HG03196 (cell line): ENCODE measurements at regions not wholly inside any gene's neighbourhood (a gene's known extent, or its start where the extent isn't known, plus 50 kb on each side); places are given as distances from the start of the nearest gene placed in this dataset.
"Not testable (repeated sequence)": the region's sequence is repeated elsewhere in the genome, so short reads cannot be mapped to it uniquely, and the experiment has no call there.

Source experiments
- ATAC-seq: cut with Tn5 transposase; IDR thresholded peaks from one replicate; pipeline ENCODE4 v1.9.1; 2021; ENCODE audit not compliant: unreplicated experiment

DNA sequence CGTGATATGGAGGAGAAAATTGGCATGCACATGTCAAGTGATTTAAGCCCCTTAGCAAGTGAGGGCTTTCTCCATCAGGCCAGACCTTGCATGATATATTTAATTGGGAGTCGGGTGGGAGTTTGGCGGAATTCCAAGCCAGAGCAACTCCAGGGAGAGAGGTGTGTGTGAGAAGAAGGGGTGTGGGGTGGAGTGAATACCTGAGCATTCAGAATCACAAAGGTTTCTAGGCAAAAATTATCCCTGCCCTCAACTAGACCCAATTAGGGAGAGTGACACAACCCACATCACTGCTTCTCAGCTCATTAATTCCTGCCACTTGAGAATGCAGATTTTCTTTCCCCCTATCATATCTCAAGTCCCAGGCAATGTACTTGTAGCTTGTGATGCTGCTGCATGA lies 279.7 kb upstream of the TUT7 start:
- no peak for ATAC-seq

DNA sequence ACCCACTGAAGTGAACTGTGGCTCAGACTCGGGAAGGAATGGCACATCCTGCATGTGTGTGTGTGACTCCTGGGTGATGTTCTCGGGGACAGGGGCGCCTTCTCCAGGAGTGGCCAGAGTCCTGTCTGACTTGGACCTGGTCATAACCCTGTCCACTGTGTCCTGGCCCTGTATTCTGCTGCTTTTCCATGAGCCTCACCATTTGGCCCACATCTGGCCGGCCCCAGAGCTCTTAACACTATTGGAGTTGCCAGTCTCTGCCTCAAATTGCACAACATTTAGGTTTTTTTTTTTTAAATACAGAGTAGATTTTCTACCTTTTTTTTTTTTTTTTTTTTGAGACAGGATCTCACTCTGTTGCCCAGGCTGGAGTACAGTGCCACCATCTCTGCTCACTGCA lies 278.3 kb upstream of the TUT7 start:
- no peak for ATAC-seq

DNA sequence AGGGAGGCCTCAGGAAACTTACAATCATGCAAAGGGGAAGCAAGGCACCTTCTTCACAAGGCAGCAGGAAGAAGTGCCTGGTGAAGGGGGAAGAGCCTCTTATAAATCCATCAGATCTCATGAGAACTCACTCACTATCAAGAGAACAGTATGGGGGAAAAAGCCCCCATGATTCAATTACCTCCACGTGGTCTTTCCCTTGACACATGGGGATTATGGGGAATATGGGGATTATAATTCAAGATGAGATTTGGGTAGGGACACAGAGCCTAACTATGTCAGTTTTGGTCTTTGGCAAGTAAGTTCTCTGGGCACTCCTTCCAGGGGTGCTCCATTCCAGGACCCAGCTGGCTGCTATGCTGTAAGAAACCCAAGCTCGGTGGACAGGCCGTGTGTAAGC lies 275.3 kb upstream of the TUT7 start:
- ATAC-seq: no peak

DNA sequence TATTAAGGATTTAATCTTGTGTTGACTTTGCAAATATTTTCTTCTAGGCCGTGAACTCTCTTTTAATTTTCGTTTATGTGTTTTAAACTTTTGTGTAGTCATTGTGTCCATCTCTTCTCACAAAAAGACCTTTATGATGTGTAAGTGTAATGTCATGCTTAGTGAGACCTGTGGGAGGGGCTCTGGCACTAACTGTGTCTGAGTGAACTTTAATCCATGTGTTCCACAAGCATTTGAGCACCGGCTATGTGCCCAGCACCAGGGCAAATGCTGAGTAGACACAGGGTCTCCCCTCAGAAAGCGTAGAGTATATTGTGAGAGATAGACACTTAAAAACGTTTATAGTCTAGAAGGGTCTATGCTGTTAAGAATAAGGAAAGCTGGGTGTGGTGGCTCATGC lies 272.6 kb upstream of the TUT7 start:
- no peak for ATAC-seq

DNA sequence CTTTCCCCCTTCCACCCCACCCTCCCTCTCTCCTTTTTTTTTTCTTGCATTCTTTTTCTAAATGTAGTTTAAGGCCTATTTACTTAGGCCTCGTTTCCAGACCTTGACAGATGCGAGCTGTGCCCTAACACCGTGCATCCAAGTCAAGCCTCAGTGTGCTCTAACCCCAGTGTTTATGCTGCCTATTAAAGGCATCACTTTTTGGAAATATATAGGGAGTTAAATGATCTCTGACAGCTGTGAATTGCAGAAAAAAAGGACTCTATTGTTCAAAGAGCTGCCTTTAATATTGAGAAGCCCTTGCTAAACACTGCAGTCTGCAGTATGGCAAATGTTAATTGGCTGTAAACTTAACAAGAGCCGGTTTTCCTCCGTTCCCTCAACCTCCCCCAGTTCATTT lies 270.4 kb upstream of the TUT7 start:
- ATAC-seq: no peak

DNA sequence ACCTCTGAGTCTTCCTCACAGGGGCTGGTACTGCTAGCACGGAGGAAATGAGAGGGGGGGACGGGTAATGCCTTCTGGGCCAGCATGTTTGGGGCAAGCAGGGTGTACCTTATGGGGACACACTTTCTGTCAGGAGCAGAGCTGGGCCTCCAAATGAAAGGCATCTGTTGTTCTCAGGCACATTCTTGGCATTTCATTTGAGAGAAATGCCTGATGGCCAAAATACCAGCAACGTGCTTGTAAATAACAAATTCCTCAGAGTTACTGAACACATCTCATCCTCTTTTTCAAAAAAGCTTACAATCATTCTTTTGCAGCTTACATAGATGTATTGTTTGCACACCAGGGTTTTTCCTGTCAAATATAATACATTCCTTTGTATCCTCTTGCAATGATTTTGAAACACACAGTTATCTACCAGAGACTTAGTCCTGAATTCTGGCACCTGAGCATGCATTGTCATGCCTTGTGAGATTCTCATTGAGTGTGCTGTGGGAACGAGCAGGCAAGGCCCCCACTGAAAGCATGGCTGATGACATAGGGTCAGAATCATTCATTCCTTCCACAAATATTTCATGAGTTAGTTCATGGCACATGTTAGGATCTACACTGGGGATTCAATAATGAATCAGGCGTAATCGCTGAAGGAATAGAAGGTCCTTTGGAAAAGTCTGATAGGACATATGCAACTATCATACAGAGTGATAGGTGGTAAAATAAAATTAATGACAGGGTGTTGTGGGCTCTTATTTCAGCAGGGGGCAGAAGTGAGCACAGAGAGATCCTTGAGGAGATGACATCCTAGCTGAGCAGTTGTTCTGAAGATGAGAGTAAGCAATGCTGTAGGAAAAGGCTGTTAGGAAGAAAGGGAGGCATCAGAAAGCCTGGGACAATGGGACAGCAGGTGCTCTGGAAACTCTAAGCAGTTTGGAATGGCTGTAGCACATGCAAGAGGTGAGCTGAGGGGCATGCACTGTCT lies 260.9 kb upstream of the TUT7 start:
- no peak for ATAC-seq

DNA sequence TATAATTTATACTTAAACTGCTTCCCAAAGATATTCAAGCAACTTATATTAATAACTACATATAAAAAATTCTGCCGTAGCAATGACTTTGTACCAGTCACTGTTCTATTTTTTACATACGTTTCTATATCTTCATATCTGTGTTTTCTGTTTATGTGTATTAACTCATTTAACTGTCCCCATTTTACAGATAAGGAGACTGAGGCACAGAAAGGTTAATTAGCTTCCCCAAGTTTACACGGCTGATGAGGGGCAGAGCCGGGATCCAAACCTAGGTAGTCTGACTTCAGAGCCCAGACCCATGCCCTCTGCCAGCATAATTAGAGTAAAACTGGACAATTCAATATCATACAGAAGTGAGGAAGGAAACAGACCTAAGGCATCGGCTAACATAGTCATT lies 259.7 kb upstream of the TUT7 start:
- ATAC-seq: no peak

DNA sequence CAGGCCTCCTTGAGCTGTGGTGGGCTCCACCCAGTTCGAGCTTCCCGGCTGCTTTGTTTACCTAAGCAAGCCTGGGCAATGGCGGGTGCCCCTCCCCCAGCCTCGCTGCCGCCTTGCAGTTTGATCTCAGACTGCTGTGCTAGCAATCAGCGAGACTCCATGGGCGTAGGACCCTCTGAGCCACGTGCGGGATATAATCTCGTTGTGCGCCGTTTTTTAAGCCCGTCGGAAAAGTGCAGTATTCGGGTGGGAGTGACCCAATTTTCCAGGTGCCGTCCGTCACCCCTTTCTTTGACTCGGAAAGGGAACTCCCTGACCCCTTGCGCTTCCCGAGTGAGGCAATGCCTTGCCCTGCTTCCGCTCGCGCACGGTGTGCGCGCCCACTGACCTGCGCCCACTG lies 257.3 kb upstream of the TUT7 start:
- ATAC-seq: not testable (repeated sequence)

DNA sequence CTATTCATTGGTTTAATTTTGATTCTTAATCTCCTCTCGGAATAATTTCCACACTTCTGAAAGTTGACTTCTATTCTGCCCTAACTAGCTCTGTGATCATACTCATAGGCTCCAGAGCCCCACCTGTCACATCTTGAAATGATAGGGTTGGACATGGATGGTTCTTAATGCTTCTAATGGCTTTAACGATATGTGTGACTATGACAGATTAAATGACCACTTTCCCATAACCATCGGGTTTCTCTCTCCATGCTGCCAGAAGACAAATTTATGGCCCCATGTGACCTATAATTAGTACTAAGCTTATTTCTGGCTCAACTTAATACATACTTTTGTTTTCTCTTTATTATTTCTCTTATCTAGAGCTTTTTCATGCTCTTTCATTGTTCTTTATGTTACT lies 251.1 kb upstream of the TUT7 start:
- no peak for ATAC-seq

DNA sequence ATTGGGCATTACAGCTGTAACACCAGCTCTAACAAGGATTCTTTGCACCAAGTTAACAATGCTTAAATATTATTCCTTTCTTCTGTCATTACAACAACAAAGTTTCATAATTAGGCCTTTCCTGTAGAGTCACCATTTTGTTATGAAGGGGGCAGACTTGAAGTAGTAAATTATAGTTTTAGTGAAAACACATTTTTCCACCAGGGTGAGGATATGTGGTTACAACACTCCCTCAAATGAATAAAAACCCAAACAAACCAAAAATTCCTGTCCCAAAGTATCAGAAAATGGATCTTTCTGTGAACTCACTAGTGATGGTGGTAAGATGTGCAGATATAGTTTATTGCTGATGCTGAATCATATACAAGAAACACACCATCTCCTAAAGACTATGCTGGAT lies 250.5 kb upstream of the TUT7 start:
- ATAC-seq: no peak

DNA sequence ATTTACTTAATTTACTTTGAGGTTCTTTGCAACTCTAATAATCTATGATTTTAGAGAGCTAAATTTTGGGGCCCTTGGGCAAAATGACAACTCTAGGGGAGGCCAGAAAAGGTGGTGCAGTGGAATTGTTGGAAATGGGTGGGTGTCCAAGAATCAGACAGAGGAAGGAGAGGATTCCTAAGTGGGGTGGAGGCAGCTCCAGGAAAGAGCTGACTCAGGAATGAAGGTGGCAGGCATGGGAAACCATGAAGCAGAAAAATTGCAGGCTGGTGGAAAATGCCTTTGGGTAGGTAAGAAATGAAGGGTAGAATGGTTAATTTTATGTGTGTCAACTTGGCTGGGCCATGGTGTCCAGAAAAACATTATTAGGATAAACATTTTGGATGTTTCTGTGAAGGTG lies 248.5 kb upstream of the TUT7 start:
- ATAC-seq: no peak

DNA sequence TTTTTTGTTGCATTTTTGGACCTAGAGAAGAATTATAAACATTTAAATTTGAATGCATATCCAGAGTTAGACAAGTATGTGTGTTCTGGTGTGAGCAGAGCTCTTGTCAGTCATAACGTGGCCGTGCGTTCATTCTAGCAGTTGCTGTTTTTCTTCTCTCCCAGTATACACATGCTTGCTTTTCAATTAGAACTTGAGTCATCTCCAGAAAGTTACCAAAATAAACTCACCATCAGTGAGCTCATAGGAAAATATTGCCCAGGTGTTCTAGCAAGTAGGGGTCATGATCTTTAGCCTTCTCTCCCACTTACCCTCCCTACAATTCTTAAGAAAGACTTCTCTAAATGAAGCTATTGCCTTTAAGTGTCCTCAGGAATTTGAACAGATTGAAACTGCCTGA lies 247.5 kb upstream of the TUT7 start:
- ATAC-seq: no peak

DNA sequence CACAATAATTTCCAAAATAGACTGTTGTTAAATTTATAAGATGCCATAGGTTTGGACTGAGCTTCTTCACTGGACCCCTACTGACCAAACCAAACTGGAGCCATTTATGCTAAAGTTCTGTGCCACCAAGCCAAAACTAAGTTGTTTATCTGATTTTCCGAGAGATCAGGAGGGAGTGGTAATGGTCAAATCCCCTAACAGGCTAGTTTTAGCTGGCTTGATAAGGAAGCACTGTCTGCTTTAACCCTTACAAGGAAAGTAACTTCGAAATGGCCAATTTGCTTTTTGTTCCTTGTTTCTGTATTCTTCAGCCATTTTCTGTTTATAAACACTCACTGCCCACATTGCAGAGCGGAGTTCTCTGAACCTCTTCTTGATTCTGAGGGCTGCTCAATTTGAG lies 246.8 kb upstream of the TUT7 start:
- ATAC-seq: no peak

DNA sequence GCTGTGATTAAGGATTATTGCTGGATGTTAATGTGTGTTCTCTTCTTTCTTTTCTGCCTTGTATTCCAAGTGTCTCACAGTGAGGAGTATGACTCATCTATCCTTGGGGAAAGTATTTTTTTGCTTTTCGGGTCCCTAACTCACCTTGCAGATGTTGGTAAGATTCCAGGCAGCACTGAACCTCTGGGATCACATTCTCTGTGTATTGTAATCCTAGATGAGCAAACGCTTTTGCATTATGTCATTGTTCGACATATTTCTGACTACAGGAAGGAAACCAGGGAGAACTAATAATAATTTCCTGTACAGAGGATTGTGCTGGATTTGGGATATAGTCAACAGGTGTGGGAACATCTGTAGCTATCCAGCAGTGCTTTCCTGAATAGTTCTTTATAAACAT lies 246.1 kb upstream of the TUT7 start:
- no peak for ATAC-seq

DNA sequence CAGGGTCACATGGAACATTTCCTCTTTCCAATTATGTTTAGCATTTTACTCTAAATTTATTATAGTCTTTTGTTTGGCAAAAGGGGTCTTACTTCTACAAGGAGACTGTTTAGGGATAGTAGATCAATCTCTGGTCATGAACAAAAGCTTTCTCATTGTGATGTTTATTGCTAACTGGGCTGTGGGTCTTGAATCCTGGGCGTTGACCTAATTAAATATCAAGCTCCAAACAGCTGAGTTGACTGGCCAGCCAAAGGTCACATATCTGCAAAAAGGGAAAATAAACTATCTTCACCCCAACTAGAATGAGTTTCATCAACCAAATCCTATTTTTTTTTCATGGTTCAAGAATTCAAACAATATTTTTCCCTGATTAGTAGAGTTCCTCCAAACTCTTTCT lies 245.4 kb upstream of the TUT7 start:
- ATAC-seq: no peak

DNA sequence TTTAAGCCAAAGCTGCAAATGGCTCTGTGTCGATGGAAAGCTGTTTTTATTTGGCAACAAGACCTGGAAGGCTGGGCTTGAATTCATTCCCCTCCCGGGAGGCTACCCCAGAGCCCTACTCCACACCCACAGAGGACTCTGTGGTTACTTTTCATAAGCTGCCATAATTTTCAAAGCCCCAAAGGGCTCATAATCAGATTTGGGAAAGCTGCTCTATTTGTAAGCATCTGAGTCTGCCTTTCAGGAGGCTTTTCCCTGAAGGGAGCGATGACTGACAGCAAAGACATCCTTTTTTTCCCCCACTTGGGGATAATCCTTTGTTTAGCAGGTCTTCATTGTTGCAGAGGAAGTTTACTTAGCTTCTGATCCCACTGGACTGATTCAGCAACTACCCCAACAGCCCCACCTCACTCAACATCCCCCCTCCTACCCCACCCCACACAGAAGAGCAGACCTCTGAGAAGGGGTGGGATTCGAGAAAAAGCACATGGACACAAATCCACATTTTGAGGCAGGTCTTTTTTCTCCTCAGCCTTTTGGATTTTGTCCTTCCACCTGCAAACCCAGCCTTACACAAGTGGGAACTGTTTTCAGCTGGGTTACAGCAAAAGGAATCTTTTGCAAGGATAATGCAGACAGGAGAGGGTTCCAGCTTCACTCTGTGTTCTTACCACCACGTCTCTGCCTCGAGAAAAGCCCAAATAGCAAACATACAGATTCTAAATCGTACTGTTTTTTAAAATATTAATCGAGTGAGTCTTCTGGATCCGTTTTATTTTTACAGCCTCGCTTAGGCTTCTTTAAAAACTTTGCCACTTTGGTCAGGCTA lies 244.4 kb upstream of the TUT7 start:
- no peak for ATAC-seq

DNA sequence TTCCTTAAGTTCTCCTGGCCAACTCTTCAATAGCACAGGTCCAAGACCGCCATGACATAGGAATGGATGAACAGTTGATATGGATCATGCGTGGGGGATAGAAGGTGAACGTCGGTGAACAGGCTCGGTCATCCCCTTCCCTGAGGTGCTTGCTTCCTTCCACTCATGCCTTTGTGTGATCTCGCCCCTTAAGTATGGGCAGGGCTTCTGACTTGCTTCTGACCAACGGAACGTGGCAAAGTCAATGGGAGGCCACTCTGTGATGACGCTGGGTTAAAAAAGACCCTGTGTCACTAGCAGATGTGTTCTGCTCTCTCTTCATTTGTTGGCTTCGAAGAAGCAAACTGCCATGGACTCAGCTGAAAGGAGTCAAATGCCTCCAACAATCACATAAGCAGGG lies 240.5 kb upstream of the TUT7 start:
- no peak for ATAC-seq

DNA sequence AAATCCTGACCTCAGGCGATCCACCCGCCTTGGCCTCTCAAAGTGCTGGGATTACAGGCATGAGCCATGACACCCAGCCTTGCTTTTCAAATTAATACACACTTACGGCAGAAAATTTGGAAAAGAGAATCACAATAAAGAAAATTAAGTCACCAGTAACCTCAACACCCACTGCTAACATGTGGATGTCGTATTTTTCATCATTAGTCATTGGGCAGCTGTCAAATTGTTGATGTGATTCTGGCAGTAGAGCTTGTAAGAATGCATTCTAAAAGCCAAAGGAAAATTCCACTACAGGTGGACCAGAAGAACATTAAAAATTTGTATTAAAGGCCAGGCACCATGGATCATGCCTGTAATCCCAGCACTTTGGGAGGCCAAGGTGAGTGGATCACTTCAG lies 237.3 kb upstream of the TUT7 start:
- ATAC-seq: no peak

DNA sequence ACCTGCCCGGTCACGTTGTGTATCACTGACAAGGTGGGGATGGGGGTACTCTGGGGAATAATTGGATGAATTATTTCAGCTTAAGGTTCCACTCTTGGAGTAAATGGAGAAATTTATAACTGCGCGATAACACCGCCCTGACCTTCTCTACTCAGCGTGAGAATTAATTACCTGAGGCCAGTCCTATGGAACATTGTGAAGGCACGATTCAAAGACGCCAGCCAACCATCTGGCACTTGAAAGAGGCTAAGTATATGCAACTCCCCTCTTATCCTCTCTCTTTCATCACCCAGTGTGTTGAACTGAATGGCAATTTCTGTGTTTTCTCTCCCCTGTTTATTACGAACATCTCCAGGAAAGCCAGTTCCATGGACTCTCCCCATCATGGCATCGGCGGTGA lies 235.5 kb upstream of the TUT7 start:
- ATAC-seq: no peak

DNA sequence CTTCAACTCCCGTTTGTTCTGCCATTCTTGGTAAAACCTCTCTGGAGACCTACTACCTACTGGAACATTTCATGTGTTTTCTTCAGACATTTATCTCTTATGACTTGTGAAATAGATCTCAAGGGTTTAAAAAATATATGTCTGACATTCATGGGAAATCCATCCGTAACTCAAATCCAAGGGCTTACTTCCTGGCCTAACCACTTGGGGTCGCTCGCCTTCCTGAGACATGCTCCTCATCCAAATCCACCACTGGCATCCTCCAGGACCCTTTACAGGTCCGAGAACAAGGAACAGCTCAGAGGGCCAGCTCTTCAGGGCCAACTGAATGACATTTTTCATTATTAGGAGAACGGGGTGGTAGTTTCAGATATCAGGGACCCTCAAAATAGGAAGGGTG lies 235.1 kb upstream of the TUT7 start:
- ATAC-seq: no peak

DNA sequence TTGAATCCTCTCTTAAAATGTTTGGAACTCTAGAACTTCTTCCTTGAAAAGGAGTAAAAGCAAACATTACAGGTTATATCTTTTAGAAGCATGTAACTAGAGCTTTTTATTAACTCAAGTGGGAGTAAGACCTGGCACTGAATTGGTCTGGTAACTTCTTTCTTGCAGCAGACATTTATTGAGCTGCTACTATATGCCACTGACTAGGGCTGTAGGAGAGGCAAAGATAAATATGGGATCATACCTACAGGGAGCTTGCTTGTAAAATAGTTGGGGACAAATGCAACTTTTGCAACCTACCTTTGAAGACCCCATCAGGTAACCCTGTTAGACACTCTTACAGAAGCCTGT lies 231.9 kb upstream of the TUT7 start:
- no peak for ATAC-seq

DNA sequence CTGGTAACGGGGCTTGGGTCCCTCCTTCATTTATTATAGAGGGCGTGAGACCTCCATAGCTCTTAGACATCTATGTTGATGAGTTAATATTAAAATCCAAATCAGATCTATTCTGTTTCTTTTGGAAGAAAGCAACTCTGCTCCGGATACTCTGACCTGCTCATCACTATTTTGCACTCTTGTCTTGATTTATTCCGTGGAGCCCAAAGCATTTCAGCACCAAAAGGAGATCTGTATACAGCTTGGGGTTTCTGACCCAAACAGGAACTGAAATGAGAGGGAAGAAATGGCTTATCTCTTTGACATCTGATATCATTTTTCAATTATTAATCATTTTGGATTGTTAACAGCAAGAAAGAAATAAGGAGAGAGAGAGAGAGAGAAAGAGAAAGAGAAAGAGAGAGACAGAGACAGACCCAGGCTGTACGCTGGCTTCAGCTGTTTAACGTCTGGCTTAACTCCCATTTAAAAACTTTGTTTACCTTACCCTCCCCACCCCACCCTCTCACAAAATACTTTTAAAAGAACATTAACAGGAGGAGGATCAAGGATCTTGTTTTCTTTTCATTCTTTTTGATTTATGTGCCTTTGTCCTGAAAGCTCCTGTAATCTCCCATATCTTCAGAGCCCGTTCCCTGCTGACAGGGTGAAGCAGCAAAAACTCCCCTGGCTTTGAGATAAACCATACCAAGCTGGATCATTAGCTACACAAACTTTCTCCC lies 231.4 kb upstream of the TUT7 start:
- ATAC-seq: no peak
